Stomach (tissue), 4 donors: ENCODE measurements at regions not wholly inside any gene's neighbourhood (a gene's known extent, or its start where the extent isn't known, plus 50 kb on each side); places are given as distances from the start of the nearest gene placed in this dataset.

ENCODE experiments used
- CTCF ChIP-seq, 7 experiments: fragments of 450-650 bp in 4 of 7; fragments of 200-600 bp in 3 of 7; sonication (generic) in 3 of 7; IDR thresholded peaks; one replicate each; pipeline ENCODE4 v1.5.1; 2016 to 2019; ENCODE audit warnings: antibody characterized with exemption in 7 of 7, control low read depth in 2 of 7, mild to moderate bottlenecking in 1 of 7
- EP300 ChIP-seq: sonication (generic); formaldehyde crosslinking; IDR thresholded peaks from one replicate; pipeline ENCODE4 v1.6.1; 2017; ENCODE audit warnings: antibody characterized with exemption
- POLR2A ChIP-seq, 4 donors: fragments of 450-650 bp; IDR thresholded peaks; one replicate each; pipeline ENCODE4 v1.6.1; 2016; ENCODE audit warnings: antibody characterized with exemption in 4 of 4, control low read depth in 2 of 4, mild to moderate bottlenecking in 1 of 4, moderate library complexity in 1 of 4
- POLR2AphosphoS5 ChIP-seq, 3 donors: sonication (generic); formaldehyde crosslinking; IDR thresholded peaks; one replicate each; pipeline ENCODE4 v1.6.1; 2016; ENCODE audit warnings: antibody characterized with exemption in 3 of 3

- no peak for TF ChIP-seq POLR2A (IDR thresholded peaks at IDR 0.05)
- TF ChIP-seq CTCF (IDR thresholded peaks at IDR 0.05) = no peak
- TF ChIP-seq EP300 = no peak
- TF ChIP-seq POLR2AphosphoS5 (IDR thresholded peaks at IDR 0.05) = no peak
Observed at GRCh38 chr7:114084002-114084471, 165.2 kb upstream of the PPP1R3A start.
